OCI-LY3 (cell line): ENCODE measurements at regions not wholly inside any gene's neighbourhood (a gene's known extent, or its start where the extent isn't known, plus 50 kb on each side); places are given as distances from the start of the nearest gene placed in this dataset.

Experiments
- H2AFZ ChIP-seq: fragments of 200-600, 300-600 bp; shearing (Covaris generic); 2 replicates; pipeline ENCODE4 v1.6.0; 2014; ENCODE audit warnings: antibody characterized with exemption, low read depth, low read length
- H3K27ac ChIP-seq: fragments of 200-600, 300-600 bp; sonication (generic); 2 replicates; pipeline ENCODE4 v1.5.1; 2014; ENCODE audit warnings: mild to moderate bottlenecking, low read length, moderate library complexity, mixed read lengths
- H3K27me3 ChIP-seq: fragments of 200-600, 300-600 bp; sonication (generic); 2 replicates; pipeline ENCODE4 v1.6.1; 2014; ENCODE audit warnings: low read depth, low read length, mixed read lengths
- H3K36me3 ChIP-seq: fragments of 200-600, 300-600 bp; sonication (generic); replicated peaks from 2 replicates; pipeline ENCODE3; 2014; ENCODE audit warnings: low read depth, low read length, mixed read lengths
- H3K4me1 ChIP-seq: fragments of 300-600, 200-600 bp; sonication (generic); 2 replicates; pipeline ENCODE4 v1.6.1; 2014; ENCODE audit warnings: low read length, mixed read lengths
- H3K4me2 ChIP-seq: fragments of 200-600, 300-600 bp; sonication (generic); 2 replicates; pipeline ENCODE4 v1.6.1; 2014; ENCODE audit warnings: low read length, mixed read lengths
- H3K4me3 ChIP-seq: fragments of 300-600, 200-600 bp; sonication (generic); 2 replicates; pipeline ENCODE4 v1.5.1; 2014; ENCODE audit warnings: antibody characterized with exemption, mild to moderate bottlenecking, low read length, moderate library complexity
- H3K79me2 ChIP-seq: fragments of 300-600, 200-600 bp; shearing (Covaris generic); 2 replicates; pipeline ENCODE4 v1.6.1; 2014; ENCODE audit warnings: mild to moderate bottlenecking, low read length, mixed read lengths
- H3K9ac ChIP-seq: fragments of 300-600, 200-600 bp; shearing (Covaris generic); 2 replicates; pipeline ENCODE4 v1.6.0; 2014; ENCODE audit warnings: mild to moderate bottlenecking, low read length, moderate library complexity
- H3K9me3 ChIP-seq: fragments of 200-600, 300-600 bp; shearing (Covaris generic); 2 replicates; pipeline ENCODE4 v1.6.1; 2014; ENCODE audit warnings: low read length, mixed read lengths; ENCODE audit not compliant: insufficient read depth
- H4K20me1 ChIP-seq: fragments of 200-600, 300-600 bp; sonication (generic); 2 replicates; pipeline ENCODE4 v1.6.1; 2016; ENCODE audit warnings: low read length, mixed read lengths; ENCODE audit not compliant: insufficient read depth
- EZH2phosphoT487 ChIP-seq: fragments of 200-600 bp; shearing (Covaris generic); IDR thresholded peaks from 2 replicates; pipeline ENCODE4 v1.6.1; 2018; ENCODE audit warnings: antibody characterized with exemption, mixed run types, low read depth
- TF ChIP-seq, protein P1 (sequence below): fragments of 200-600, 300-600 bp; sonication (generic); IDR thresholded peaks from 2 replicates; pipeline ENCODE4 v1.5.1; 2014; ENCODE audit warnings: antibody characterized with exemption, low read length, low read depth

DNA sequence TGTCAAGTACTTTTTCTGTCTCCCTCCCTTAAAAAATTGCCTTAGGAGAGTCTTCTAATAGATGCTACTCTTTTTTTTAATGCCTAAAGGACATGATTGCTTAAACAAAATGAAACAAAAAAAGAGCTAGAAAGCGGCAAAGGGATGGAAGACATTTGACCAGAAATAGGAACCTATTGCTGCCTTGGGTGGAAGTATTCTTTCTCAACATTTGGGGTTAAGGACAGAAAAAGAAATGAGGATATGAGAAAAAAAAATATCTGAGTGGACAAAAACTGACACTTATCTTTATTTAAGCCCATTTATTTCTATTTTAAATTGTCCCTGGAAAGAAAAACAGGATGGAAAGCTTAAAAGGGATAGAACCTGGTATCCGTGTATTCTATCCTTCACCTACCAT lies 664.9 kb upstream of the CITED2 start:
- no peak overlapping the region for H3K4me3 ChIP-seq
- no peaks in the 10 kb centered on the region for H3K36me3 ChIP-seq
- no peak overlapping the region for H2AFZ ChIP-seq
- H3K27ac ChIP-seq = no peak overlapping the region
- TF ChIP-seq EZH2phosphoT487 = no peak
- TF ChIP-seq, protein P1, sequence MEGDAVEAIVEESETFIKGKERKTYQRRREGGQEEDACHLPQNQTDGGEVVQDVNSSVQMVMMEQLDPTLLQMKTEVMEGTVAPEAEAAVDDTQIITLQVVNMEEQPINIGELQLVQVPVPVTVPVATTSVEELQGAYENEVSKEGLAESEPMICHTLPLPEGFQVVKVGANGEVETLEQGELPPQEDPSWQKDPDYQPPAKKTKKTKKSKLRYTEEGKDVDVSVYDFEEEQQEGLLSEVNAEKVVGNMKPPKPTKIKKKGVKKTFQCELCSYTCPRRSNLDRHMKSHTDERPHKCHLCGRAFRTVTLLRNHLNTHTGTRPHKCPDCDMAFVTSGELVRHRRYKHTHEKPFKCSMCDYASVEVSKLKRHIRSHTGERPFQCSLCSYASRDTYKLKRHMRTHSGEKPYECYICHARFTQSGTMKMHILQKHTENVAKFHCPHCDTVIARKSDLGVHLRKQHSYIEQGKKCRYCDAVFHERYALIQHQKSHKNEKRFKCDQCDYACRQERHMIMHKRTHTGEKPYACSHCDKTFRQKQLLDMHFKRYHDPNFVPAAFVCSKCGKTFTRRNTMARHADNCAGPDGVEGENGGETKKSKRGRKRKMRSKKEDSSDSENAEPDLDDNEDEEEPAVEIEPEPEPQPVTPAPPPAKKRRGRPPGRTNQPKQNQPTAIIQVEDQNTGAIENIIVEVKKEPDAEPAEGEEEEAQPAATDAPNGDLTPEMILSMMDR = no peak
- no peaks in the 10 kb centered on the region for H4K20me1 ChIP-seq
- no peaks in the 10 kb centered on the region for H3K79me2 ChIP-seq
- H3K4me2 ChIP-seq = no peak overlapping the region
- H3K4me1 ChIP-seq = peaks cover 19% of the 10 kb centered on the region
- no peaks in the 10 kb centered on the region for H3K27me3 ChIP-seq
- H3K9me3 ChIP-seq = no peaks in the 10 kb centered on the region
- no peak overlapping the region for H3K9ac ChIP-seq

DNA sequence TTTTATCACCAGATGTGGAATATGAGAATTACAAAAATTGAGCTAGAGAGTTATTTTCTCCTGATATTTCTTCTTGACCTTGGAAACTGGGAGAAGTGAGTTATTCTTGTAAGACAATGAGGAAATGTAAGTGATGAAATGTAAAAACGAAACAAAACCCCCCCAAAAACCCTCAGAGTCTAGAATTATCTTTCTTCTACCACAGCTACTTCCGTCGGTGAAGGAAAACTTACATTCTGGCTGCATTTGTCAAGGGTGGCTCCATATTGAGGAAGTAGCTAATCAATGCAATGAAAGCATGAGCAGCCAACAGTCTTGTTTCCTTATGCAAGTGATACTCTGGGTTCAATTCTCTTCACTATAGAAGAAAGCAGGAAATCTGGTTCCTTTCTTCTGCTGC lies 661.7 kb upstream of the CITED2 start:
- H3K4me1 ChIP-seq = peaks cover 11% of the 10 kb centered on the region; the same call in 1 of the 2 replicates

DNA sequence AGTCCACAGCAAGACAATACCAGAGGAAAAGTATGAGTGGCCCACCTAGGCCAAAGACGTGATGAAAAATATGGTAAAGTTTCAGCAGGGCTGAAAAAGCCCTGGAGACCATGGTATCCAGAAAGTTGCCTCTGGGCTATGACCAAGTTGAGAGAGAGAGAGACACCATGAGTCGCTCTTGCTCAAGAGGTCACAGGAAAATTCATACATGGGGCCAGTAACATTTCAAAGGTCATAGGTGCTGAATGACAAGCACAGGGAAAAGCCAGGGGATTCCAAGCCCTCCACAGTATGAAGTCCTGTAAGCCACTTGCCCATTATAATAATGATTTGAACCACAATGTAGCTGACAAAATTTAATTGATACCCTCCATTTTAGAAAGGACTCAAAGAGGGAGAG lies 657.7 kb upstream of the CITED2 start:
- no peak overlapping the region for H3K4me2 ChIP-seq
- no peaks in the 10 kb centered on the region for H4K20me1 ChIP-seq
- no peak overlapping the region for H3K4me3 ChIP-seq
- no peak overlapping the region for H3K9ac ChIP-seq
- no peaks in the 10 kb centered on the region for H3K79me2 ChIP-seq
- H3K4me1 ChIP-seq = no peaks in the 10 kb centered on the region
- no peak for TF ChIP-seq EZH2phosphoT487
- TF ChIP-seq, protein P1 = no peak
- no peaks in the 10 kb centered on the region for H3K27me3 ChIP-seq
- no peaks in the 10 kb centered on the region for H3K9me3 ChIP-seq
- H3K36me3 ChIP-seq = no peaks in the 10 kb centered on the region
- no peak overlapping the region for H2AFZ ChIP-seq
- H3K27ac ChIP-seq = no peak overlapping the region

More for the DNA sequence above, 661.7 kb upstream of the CITED2 start:
- Histone ChIP-seq H3K9me3 (no peaks in the 10 kb centered on the region), H4K20me1 (no peaks in the 10 kb centered on the region), H3K9ac (no peak overlapping the region), H3K27ac (no peak overlapping the region), H3K4me2 (no peak overlapping the region), H3K27me3 (no peaks in the 10 kb centered on the region), H3K79me2 (no peaks in the 10 kb centered on the region), H2AFZ (no peak overlapping the region), H3K36me3 (no peaks in the 10 kb centered on the region), H3K4me3 (no peak overlapping the region)
- TF ChIP-seq, protein P1 = no peak
- no peak for TF ChIP-seq EZH2phosphoT487

DNA sequence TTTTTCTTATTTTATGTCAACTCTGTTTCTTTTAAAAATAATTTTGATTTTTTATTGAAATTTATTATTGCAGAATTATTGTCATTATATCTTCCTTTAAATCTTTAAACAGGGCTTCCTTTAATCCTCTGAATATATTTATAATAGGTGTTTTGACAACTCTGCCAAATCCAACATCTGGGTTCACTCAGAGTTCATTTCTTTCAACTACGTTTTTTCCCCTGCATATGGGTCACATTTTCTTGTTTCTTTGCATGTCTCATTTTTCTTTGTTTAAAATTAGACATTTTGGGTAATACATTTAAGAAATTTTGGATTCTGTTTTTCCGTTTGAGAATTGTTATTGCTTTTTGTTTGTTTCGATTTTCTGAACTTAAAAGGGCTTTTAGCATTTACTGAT lies 655.1 kb upstream of the CITED2 start:
- Histone ChIP-seq H3K79me2 (no peaks in the 10 kb centered on the region), H3K4me2 (no peak overlapping the region), H2AFZ (no peak overlapping the region), H3K4me3 (no peak overlapping the region), H3K27me3 (no peaks in the 10 kb centered on the region), H3K9me3 (no peaks in the 10 kb centered on the region), H3K27ac (no peak overlapping the region), H3K36me3 (no peaks in the 10 kb centered on the region), H3K4me1 (no peaks in the 10 kb centered on the region), H3K9ac (no peak overlapping the region), H4K20me1 (no peaks in the 10 kb centered on the region)
- TF ChIP-seq, protein P1 = no peak
- no peak for TF ChIP-seq EZH2phosphoT487
